Right lobe of liver (tissue), 6 donors: ENCODE measurements at regions not wholly inside any gene's neighbourhood (a gene's known extent, or its start where the extent isn't known, plus 50 kb on each side); places are given as distances from the start of the nearest gene placed in this dataset.

ENCODE experiments used
- ATAC-seq, 4 donors: fragments of 200-7000 bp; cut with Tn5 transposase; one replicate each; pipeline ENCODE4 v1.9.1; 2020; ENCODE audit warnings: mild to moderate bottlenecking in 4 of 4, moderate library complexity in 4 of 4
- DNase-seq, 3 donors: peaks; one replicate each; pipeline ENCODE4 v3.0.0-alpha.2; 2020
- H3K27ac ChIP-seq, 3 donors: fragments of 200-600 bp; one replicate each; pipeline ENCODE4 v1.8.0; 2022
- H3K27me3 ChIP-seq, 2 donors: fragments of 200-600 bp; one replicate each; pipeline ENCODE4 v1.8.0; 2022
- H3K36me3 ChIP-seq, 4 donors: fragments of 200-600 bp; sonication (generic) in 1 of 4; one replicate each; pipeline versions ENCODE4 v1.5.1 to v1.8.0; 2017 to 2022; ENCODE audit warnings: control low read depth in 1 of 4
- H3K4me1 ChIP-seq, 4 donors: fragments of 200-600 bp; sonication (generic) in 1 of 4; one replicate each; pipeline versions ENCODE4 v1.5.1 to v1.8.0; 2017 to 2022; ENCODE audit warnings: control low read depth in 1 of 4
- H3K4me3 ChIP-seq, 3 donors: fragments of 200-600 bp; one replicate each; pipeline ENCODE4 v1.8.0; 2022
- H3K9me3 ChIP-seq, 4 donors: fragments of 200-600 bp; sonication (generic) in 1 of 4; one replicate each; pipeline versions ENCODE4 v1.5.1 to v1.8.0; 2017 to 2022; ENCODE audit warnings: control low read depth in 1 of 4
- CTCF ChIP-seq, 4 donors: fragments of 200-600 bp in 3 of 4; fragments of 450-650 bp in 1 of 4; IDR thresholded peaks; one replicate each; pipeline versions ENCODE4 v1.5.1 to v1.8.0; 2016 to 2022; ENCODE audit warnings: antibody characterized with exemption in 4 of 4, mild to moderate bottlenecking in 2 of 4
- POLR2A ChIP-seq: fragments of 450-650 bp; IDR thresholded peaks from one replicate; pipeline ENCODE4 v1.6.1; 2017; ENCODE audit warnings: antibody characterized with exemption, mild to moderate bottlenecking
- WGBS: methylation state at CpG from one replicate; pipeline ENCODE4 v1.1.6; 2018; ENCODE audit warnings: low coverage, low lambda C conversion rate; ENCODE audit not compliant: insufficient coverage; ENCODE audit errors: missing lambda C conversion rate; 5-methylcytosine and 5-hydroxymethylcytosine counted together
- intact Hi-C, 2 donors: fragments of 100-400 bp; cut with DNase I; formaldehyde crosslinking; loops; one replicate each; pipeline versions ENCODE4 v1.11.2 to v1.14.1; 2022
- donor health status: DM: no; HTN: yes; CAD: no.
- donor health status: DM: no; HTN: no; CAD: no.
- donor health status: DM: no; HTN: no; CAD: no.
- donor health status: DM: no; HTN: yes; CAD: no.
- donor health status: DM: no; HTN: yes; CAD: no.

- Histone ChIP-seq H3K4me1 (no peaks in the 10 kb centered on the region), H3K27me3 (no peaks in the 10 kb centered on the region), H3K9me3 (no peaks in the 10 kb centered on the region), H3K4me3 (no peak overlapping the region), H3K36me3 (no peaks in the 10 kb centered on the region), H3K27ac (no peak overlapping the region)
- 63% methylated on average over 9 of the region's 9 CpGs for WGBS
- no peak for TF ChIP-seq POLR2A
- TF ChIP-seq CTCF (IDR thresholded peaks at IDR 0.05), result no peak
- DNase-seq (no peak), ATAC-seq (no peak)
- intact Hi-C loops, result no loop called here
These were observed 244.3 kb downstream of the NFATC2 start for GRCh38 chr20:51298141-51298749.

DNA sequence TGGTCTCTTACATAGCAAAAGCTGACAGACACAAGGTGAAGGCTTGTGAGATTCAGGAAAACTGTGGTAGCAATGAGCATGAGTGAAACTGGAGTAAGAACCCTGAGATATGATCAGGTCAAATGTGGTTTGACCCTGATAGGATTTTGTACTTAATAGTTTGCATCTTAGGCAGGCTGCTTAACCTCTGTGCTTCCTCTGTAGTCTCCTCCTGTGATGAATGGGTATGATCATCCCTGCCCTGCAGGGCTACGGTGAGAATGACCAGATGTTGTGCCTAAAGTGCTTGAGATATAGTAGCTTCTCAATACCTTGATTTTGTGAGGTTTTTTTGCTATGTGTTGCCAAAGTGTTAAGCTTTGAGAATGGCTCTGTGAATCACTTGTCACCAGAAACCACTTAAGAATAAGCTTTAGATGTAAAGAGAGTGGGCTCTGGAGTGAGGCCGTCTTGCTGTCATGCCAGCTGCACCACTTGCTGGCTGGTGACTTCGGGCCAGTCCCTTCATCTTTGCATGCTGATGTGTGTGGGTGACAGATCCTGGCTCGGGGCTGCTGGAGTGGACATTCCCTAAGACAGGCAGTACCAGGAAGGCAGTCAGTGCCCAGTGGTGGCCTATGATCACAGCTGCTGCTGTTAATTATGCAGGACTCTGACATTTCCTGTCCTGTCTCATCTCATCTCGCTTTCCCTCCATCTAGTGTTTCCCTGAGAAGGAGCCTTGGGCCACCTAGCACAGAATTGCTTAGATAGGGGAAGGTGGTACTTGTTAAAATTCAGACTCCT lies 254.7 kb downstream of the NFATC2 start:
- no peak overlapping the region for H3K27ac ChIP-seq
- H3K4me1 ChIP-seq, result no peaks in the 10 kb centered on the region
- 60% methylated on average over 3 of the region's 5 CpGs for WGBS
- H3K27me3 ChIP-seq, result no peaks in the 10 kb centered on the region
- H3K4me3 ChIP-seq, result no peak overlapping the region
- TF ChIP-seq POLR2A (no peak), CTCF (IDR thresholded peaks at IDR 0.05) (no peak)
- no peaks in the 10 kb centered on the region for H3K9me3 ChIP-seq
- intact Hi-C loops, result no loop called here
- ATAC-seq, result no peak
- H3K36me3 ChIP-seq, result no peaks in the 10 kb centered on the region
- no peak for DNase-seq

DNA sequence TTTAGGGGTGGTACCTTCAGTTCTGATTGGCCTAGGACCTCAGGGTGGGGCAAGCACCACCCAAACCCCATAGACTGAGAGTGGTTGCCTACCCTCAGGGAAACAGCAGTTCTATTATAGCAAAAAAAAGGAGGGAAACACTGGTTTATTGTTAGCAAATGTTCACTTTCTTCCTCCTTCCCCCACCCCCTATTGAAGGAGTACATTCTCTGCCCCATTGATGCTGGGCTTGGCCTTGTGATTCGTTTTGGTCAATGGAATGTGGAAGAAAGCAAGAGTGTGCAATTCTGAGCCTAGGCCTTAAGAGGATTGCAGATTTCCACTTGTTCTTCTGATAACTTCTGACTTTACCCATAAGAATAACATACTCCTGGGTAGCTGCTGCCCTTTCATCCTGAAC lies 255.8 kb downstream of the NFATC2 start:
- Histone ChIP-seq H3K36me3 (no peaks in the 10 kb centered on the region), H3K4me3 (no peak overlapping the region), H3K27ac (no peak overlapping the region), H3K4me1 (no peaks in the 10 kb centered on the region), H3K9me3 (no peaks in the 10 kb centered on the region), H3K27me3 (no peaks in the 10 kb centered on the region)
- intact Hi-C loops, result no loop called here
- 22% methylated on average over 1 of the region's 1 CpG for WGBS
- DNase-seq, result no peak
- TF ChIP-seq POLR2A (no peak), CTCF (IDR thresholded peaks at IDR 0.05) (no peak)
- ATAC-seq, result no peak

- TF ChIP-seq POLR2A (no peak), CTCF (IDR thresholded peaks at IDR 0.05) (no peak)
- ATAC-seq (no peak), DNase-seq (no peak)
- WGBS, result 19% methylated on average over 3 of the region's 4 CpGs
- intact Hi-C loops, result no loop called here
- H3K27me3 ChIP-seq, result no peaks in the 10 kb centered on the region
- H3K36me3 ChIP-seq, result no peaks in the 10 kb centered on the region
- H3K4me3 ChIP-seq, result no peak overlapping the region
- H3K27ac ChIP-seq, result no peak overlapping the region
- no peaks in the 10 kb centered on the region for H3K4me1 ChIP-seq
- H3K9me3 ChIP-seq, result no peaks in the 10 kb centered on the region
These were observed 256.8 kb downstream of the NFATC2 start for GRCh38 chr20:51285684-51286083.
